Superior temporal gyrus (tissue), 1 donor: ENCODE measurements at regions not wholly inside any gene's neighbourhood (a gene's known extent, or its start where the extent isn't known, plus 50 kb on each side); places are given as distances from the start of the nearest gene placed in this dataset.

Experiments
- DNase-seq: peaks from one replicate; pipeline ENCODE4 v3.0.0-alpha.2; 2016; ENCODE audit errors: extremely low spot score

GRCh38 chr6:163999475-164000125, 585.1 kb downstream of the QKI start:
- no peak for DNase-seq

GRCh38 chr6:163998496-163998895, 584.0 kb downstream of the QKI start:
- DNase-seq, result no peak

GRCh38 chr6:163996491-163996890, 582.0 kb downstream of the QKI start:
- DNase-seq, result no peak

- no peak for DNase-seq
Measured at GRCh38 chr6:163994566-163994965, 580.0 kb downstream of the QKI start.

- DNase-seq, result no peak
Measured at GRCh38 chr6:163992701-163993100, 578.2 kb downstream of the QKI start.

- no peak for DNase-seq
Measured at GRCh38 chr6:163992056-163992455, 577.5 kb downstream of the QKI start.

GRCh38 chr6:163991321-163991720, 576.8 kb downstream of the QKI start:
- no peak for DNase-seq

- no peak for DNase-seq
Measured at GRCh38 chr6:163986313-163986712, 571.8 kb downstream of the QKI start.

- no peak for DNase-seq
Measured at GRCh38 chr6:163985710-163986109, 571.2 kb downstream of the QKI start.

GRCh38 chr6:163985040-163985439, 570.5 kb downstream of the QKI start:
- no peak for DNase-seq

GRCh38 chr6:163984124-163984936, 569.8 kb downstream of the QKI start:
- no peak for DNase-seq

- peak; percentile 55 for DNase-seq
Measured at GRCh38 chr6:163983679-163984078, 569.2 kb downstream of the QKI start.

GRCh38 chr6:163974322-163974721, 559.8 kb downstream of the QKI start:
- no peak for DNase-seq

GRCh38 chr6:163971841-163972838, 557.6 kb downstream of the QKI start:
- no peak for DNase-seq

GRCh38 chr6:163970846-163971564, 556.5 kb downstream of the QKI start:
- DNase-seq, result no peak

- DNase-seq, result no peak
Measured at GRCh38 chr6:163965426-163966348, 551.2 kb downstream of the QKI start.

GRCh38 chr6:163964789-163965188, 550.3 kb downstream of the QKI start:
- no peak for DNase-seq

GRCh38 chr6:163963205-163964120, 548.9 kb downstream of the QKI start:
- no peak for DNase-seq

- DNase-seq, result peak; percentile 5
Measured at GRCh38 chr6:163962627-163963117, 548.2 kb downstream of the QKI start.
